Activated T-cell treated with anti-CD3 and anti-CD28 coated beads, Interleukin-2, amount 50 U/mL, for 72 hours (primary cell): ENCODE measurements at regions not wholly inside any gene's neighbourhood (a gene's known extent, or its start where the extent isn't known, plus 50 kb on each side); places are given as distances from the start of the nearest gene placed in this dataset.

ENCODE experiments used
- ATAC-seq, 2 donors: fragments of 150-1000 bp; cut with Tn5 transposase; replicated peaks in 1 of 2; 2 replicates each; pipeline ENCODE4 v1.10.0; 2021; ENCODE audit warnings: moderate library complexity in 2 of 2, mild to moderate bottlenecking in 1 of 2
- DNase-seq, 2 donors: peaks; one replicate each; pipeline ENCODE4 v3.0.0; 2021 to 2022; ENCODE audit warnings: mixed read lengths in 1 of 2
- H3K27ac Mint-ChIP-seq: one replicate; pipeline ENCODE4 v1.8.0; 2022; ENCODE audit warnings: mild to moderate bottlenecking, moderate library complexity, mixed read lengths
- H3K27me3 Mint-ChIP-seq: one replicate; pipeline ENCODE4 v1.8.0; 2022; ENCODE audit warnings: low read depth, mixed read lengths
- H3K36me3 Mint-ChIP-seq, 2 donors: one replicate each; pipeline ENCODE4 v1.8.0; 2022; ENCODE audit warnings: mixed read lengths in 2 of 2, mild to moderate bottlenecking in 1 of 2; ENCODE audit not compliant: insufficient read depth in 2 of 2
- H3K4me1 Mint-ChIP-seq: one replicate; pipeline ENCODE4 v1.8.0; 2022; ENCODE audit warnings: low read depth, mixed read lengths
- H3K4me3 Mint-ChIP-seq, 2 donors: one replicate each; pipeline ENCODE4 v1.8.0; 2022; ENCODE audit warnings: mild to moderate bottlenecking in 2 of 2, mixed read lengths in 2 of 2, moderate library complexity in 2 of 2
- H3K9me3 Mint-ChIP-seq, 2 donors: one replicate each; pipeline ENCODE4 v1.8.0; 2022; ENCODE audit warnings: mixed read lengths in 2 of 2

- H3K27me3 Mint-ChIP-seq, result no peaks in the 10 kb centered on the region
- H3K4me3 Mint-ChIP-seq, result no peak overlapping the region
- DNase-seq (no peak), ATAC-seq (no peak)
- H3K27ac Mint-ChIP-seq, result no peak overlapping the region
- no peaks in the 10 kb centered on the region for H3K36me3 Mint-ChIP-seq
- peaks cover 3% of the 10 kb centered on the region in 2 donors for H3K9me3 Mint-ChIP-seq
- no peaks in the 10 kb centered on the region for H3K4me1 Mint-ChIP-seq
These were observed 1993.1 kb upstream of the CELF4 start for GRCh38 chr18:39558658-39559057.

GRCh38 chr18:39555496-39555895 lies 1989.9 kb upstream of the CELF4 start:
- H3K27ac Mint-ChIP-seq, result no peak overlapping the region
- H3K27me3 Mint-ChIP-seq, result no peaks in the 10 kb centered on the region
- no peaks in the 10 kb centered on the region for H3K36me3 Mint-ChIP-seq
- no peak for ATAC-seq
- no peaks in the 10 kb centered on the region for H3K4me1 Mint-ChIP-seq
- no peak overlapping the region for H3K4me3 Mint-ChIP-seq
- peaks cover 6 to 7% of the 10 kb centered on the region in 2 donors for H3K9me3 Mint-ChIP-seq
- DNase-seq, result no peak

- no peak overlapping the region for H3K4me3 Mint-ChIP-seq
- no peaks in the 10 kb centered on the region for H3K4me1 Mint-ChIP-seq
- H3K9me3 Mint-ChIP-seq, result peaks cover 7 to 8% of the 10 kb centered on the region in 2 donors
- H3K27ac Mint-ChIP-seq, result no peak overlapping the region
- ATAC-seq (no peak), DNase-seq (no peak)
- H3K36me3 Mint-ChIP-seq, result no peaks in the 10 kb centered on the region
- no peaks in the 10 kb centered on the region for H3K27me3 Mint-ChIP-seq
These were observed 1985.1 kb upstream of the CELF4 start for GRCh38 chr18:39550701-39551100.

GRCh38 chr18:39549144-39549543 lies 1983.5 kb upstream of the CELF4 start:
- H3K27ac Mint-ChIP-seq, result no peak overlapping the region
- ATAC-seq (no peak), DNase-seq (no peak)
- no peaks in the 10 kb centered on the region for H3K4me1 Mint-ChIP-seq
- H3K36me3 Mint-ChIP-seq, result no peaks in the 10 kb centered on the region
- H3K4me3 Mint-ChIP-seq, result no peak overlapping the region
- peaks cover 7 to 8% of the 10 kb centered on the region in 2 donors for H3K9me3 Mint-ChIP-seq
- H3K27me3 Mint-ChIP-seq, result no peaks in the 10 kb centered on the region

GRCh38 chr18:39531659-39532058 lies 1966.1 kb upstream of the CELF4 start:
- Mint-ChIP-seq H3K27me3 (no peaks in the 10 kb centered on the region), H3K4me3 (no peak overlapping the region), H3K9me3 (peaks cover 2 to 3% of the 10 kb centered on the region in 2 donors), H3K36me3 (no peaks in the 10 kb centered on the region), H3K4me1 (no peaks in the 10 kb centered on the region), H3K27ac (no peak overlapping the region)
- no peak for ATAC-seq
- DNase-seq, result no peak

- no peaks in the 10 kb centered on the region for H3K4me1 Mint-ChIP-seq
- H3K27me3 Mint-ChIP-seq, result no peaks in the 10 kb centered on the region
- DNase-seq (no peak), ATAC-seq (no peak)
- H3K36me3 Mint-ChIP-seq, result no peaks in the 10 kb centered on the region
- H3K9me3 Mint-ChIP-seq, result peaks cover 2 to 3% of the 10 kb centered on the region in 2 donors
- no peak overlapping the region for H3K27ac Mint-ChIP-seq
- no peak overlapping the region for H3K4me3 Mint-ChIP-seq
These were observed 1963.8 kb upstream of the CELF4 start for GRCh38 chr18:39529358-39529757.

GRCh38 chr18:39527465-39527864 lies 1961.9 kb upstream of the CELF4 start:
- H3K4me3 Mint-ChIP-seq, result no peak overlapping the region
- DNase-seq (no peak), ATAC-seq (no peak)
- no peaks in the 10 kb centered on the region for H3K27me3 Mint-ChIP-seq
- no peak overlapping the region for H3K27ac Mint-ChIP-seq
- H3K36me3 Mint-ChIP-seq, result no peaks in the 10 kb centered on the region
- peaks cover 2 to 3% of the 10 kb centered on the region in 2 donors for H3K9me3 Mint-ChIP-seq
- H3K4me1 Mint-ChIP-seq, result no peaks in the 10 kb centered on the region

- H3K27me3 Mint-ChIP-seq, result no peaks in the 10 kb centered on the region
- DNase-seq, result no peak
- H3K9me3 Mint-ChIP-seq, result peaks cover 0 to 2% of the 10 kb centered on the region in 2 donors
- H3K4me1 Mint-ChIP-seq, result no peaks in the 10 kb centered on the region
- no peak overlapping the region for H3K4me3 Mint-ChIP-seq
- no peak for ATAC-seq
- H3K36me3 Mint-ChIP-seq, result no peaks in the 10 kb centered on the region
- no peak overlapping the region for H3K27ac Mint-ChIP-seq
These were observed 1958.8 kb upstream of the CELF4 start for GRCh38 chr18:39524370-39524769.

GRCh38 chr18:39523281-39523680 lies 1957.7 kb upstream of the CELF4 start:
- Mint-ChIP-seq H3K36me3 (no peaks in the 10 kb centered on the region), H3K9me3 (no peaks in the 10 kb centered on the region), H3K27me3 (no peaks in the 10 kb centered on the region), H3K4me1 (no peaks in the 10 kb centered on the region), H3K27ac (no peak overlapping the region), H3K4me3 (no peak overlapping the region)
- DNase-seq (no peak), ATAC-seq (no peak)

GRCh38 chr18:39521164-39521563 lies 1955.6 kb upstream of the CELF4 start:
- no peaks in the 10 kb centered on the region for H3K36me3 Mint-ChIP-seq
- DNase-seq, result no peak
- no peak overlapping the region for H3K4me3 Mint-ChIP-seq
- no peaks in the 10 kb centered on the region for H3K4me1 Mint-ChIP-seq
- ATAC-seq, result no peak
- H3K27me3 Mint-ChIP-seq, result no peaks in the 10 kb centered on the region
- no peaks in the 10 kb centered on the region for H3K9me3 Mint-ChIP-seq
- H3K27ac Mint-ChIP-seq, result no peak overlapping the region

- no peak overlapping the region for H3K27ac Mint-ChIP-seq
- DNase-seq (no peak), ATAC-seq (no peak)
- H3K36me3 Mint-ChIP-seq, result no peaks in the 10 kb centered on the region
- H3K4me3 Mint-ChIP-seq, result no peak overlapping the region
- H3K9me3 Mint-ChIP-seq, result no peaks in the 10 kb centered on the region
- no peaks in the 10 kb centered on the region for H3K4me1 Mint-ChIP-seq
- H3K27me3 Mint-ChIP-seq, result no peaks in the 10 kb centered on the region
These were observed 1954.1 kb upstream of the CELF4 start for GRCh38 chr18:39519741-39520140.

- no peaks in the 10 kb centered on the region for H3K4me1 Mint-ChIP-seq
- H3K27me3 Mint-ChIP-seq, result no peaks in the 10 kb centered on the region
- ATAC-seq, result no peak
- H3K9me3 Mint-ChIP-seq, result peaks cover 2 to 6% of the 10 kb centered on the region in 2 donors
- H3K36me3 Mint-ChIP-seq, result no peaks in the 10 kb centered on the region
- H3K27ac Mint-ChIP-seq, result no peak overlapping the region
- H3K4me3 Mint-ChIP-seq, result no peak overlapping the region
- no peak for DNase-seq
These were observed 1949.7 kb upstream of the CELF4 start for GRCh38 chr18:39515299-39515698.

GRCh38 chr18:39513186-39513585 lies 1947.6 kb upstream of the CELF4 start:
- peaks cover 2 to 6% of the 10 kb centered on the region in 2 donors for H3K9me3 Mint-ChIP-seq
- H3K4me1 Mint-ChIP-seq, result no peaks in the 10 kb centered on the region
- DNase-seq (no peak), ATAC-seq (no peak)
- no peak overlapping the region for H3K4me3 Mint-ChIP-seq
- no peak overlapping the region for H3K27ac Mint-ChIP-seq
- H3K36me3 Mint-ChIP-seq, result no peaks in the 10 kb centered on the region
- no peaks in the 10 kb centered on the region for H3K27me3 Mint-ChIP-seq

GRCh38 chr18:39506581-39507330 lies 1941.2 kb upstream of the CELF4 start:
- ATAC-seq (no peak), DNase-seq (no peak)
- H3K27me3 Mint-ChIP-seq, result no peaks in the 10 kb centered on the region
- H3K9me3 Mint-ChIP-seq, result peaks cover 10% of the 10 kb centered on the region in 2 donors
- H3K4me3 Mint-ChIP-seq, result no peak overlapping the region
- peaks cover 0 to 2% of the 10 kb centered on the region in 2 donors for H3K36me3 Mint-ChIP-seq
- H3K4me1 Mint-ChIP-seq, result no peaks in the 10 kb centered on the region
- H3K27ac Mint-ChIP-seq, result no peak overlapping the region
